MM.1S (cell line): ENCODE measurements at regions not wholly inside any gene's neighbourhood (a gene's known extent, or its start where the extent isn't known, plus 50 kb on each side); places are given as distances from the start of the nearest gene placed in this dataset.

Experiments used
- DNase-seq: peaks from one replicate; pipeline ENCODE4 v3.0.0-alpha.2; 2015
- H2AFZ ChIP-seq: fragments of 300-600 bp; sonication (generic); 2 replicates; pipeline ENCODE4 v1.6.0; 2016; ENCODE audit warnings: antibody characterized with exemption, low read length
- H3F3A ChIP-seq: fragments of 300-600 bp; sonication (generic); 2 replicates; pipeline ENCODE4 v1.6.1; 2016; ENCODE audit warnings: mild to moderate bottlenecking, antibody characterized with exemption, low read length, moderate library complexity, mixed read lengths; ENCODE audit not compliant: insufficient read depth
- H3K27ac ChIP-seq: fragments of 300-600 bp; sonication (generic); 2 replicates; pipeline ENCODE4 v1.5.1; 2016; ENCODE audit warnings: mild to moderate bottlenecking, low read length
- H3K27me3 ChIP-seq: fragments of 300-600 bp; sonication (generic); replicated peaks from 2 replicates; pipeline ENCODE4 v1.6.0; 2016; ENCODE audit warnings: low read length; ENCODE audit not compliant: insufficient read depth
- H3K36me3 ChIP-seq: fragments of 300-600 bp; sonication (generic); replicated peaks from 2 replicates; pipeline ENCODE4 v1.6.1; 2016; ENCODE audit warnings: mild to moderate bottlenecking, low read length, mixed read lengths; ENCODE audit not compliant: insufficient read depth
- H3K4me1 ChIP-seq: fragments of 300-600 bp; sonication (generic); 2 replicates; pipeline ENCODE4 v1.6.1; 2016; ENCODE audit warnings: low read length, mixed read lengths
- H3K4me2 ChIP-seq: fragments of 300-600 bp; sonication (generic); 2 replicates; pipeline ENCODE4 v1.6.0; 2016; ENCODE audit warnings: low read depth, low read length
- H3K4me3 ChIP-seq: fragments of 300-600 bp; sonication (generic); 2 replicates; pipeline ENCODE4 v1.5.1; 2016; ENCODE audit warnings: low read length, mixed read lengths
- H3K79me2 ChIP-seq: fragments of 300-600 bp; sonication (generic); 2 replicates; pipeline ENCODE4 v1.6.1; 2016; ENCODE audit warnings: mixed run types, low read length, mixed read lengths
- H3K9ac ChIP-seq: fragments of 300-600 bp; sonication (generic); 2 replicates; pipeline ENCODE4 v1.6.1; 2016; ENCODE audit warnings: low read length, mixed read lengths
- H3K9me2 ChIP-seq: fragments of 300-600 bp; sonication (generic); replicated peaks from 2 replicates; pipeline ENCODE4 v1.6.1; 2016; ENCODE audit warnings: mild to moderate bottlenecking, low read length, mixed read lengths; ENCODE audit not compliant: insufficient read depth
- H3K9me3 ChIP-seq: fragments of 300-600 bp; sonication (generic); replicated peaks from 2 replicates; pipeline ENCODE4 v1.6.1; 2016; ENCODE audit warnings: mild to moderate bottlenecking, low read length, mixed read lengths; ENCODE audit not compliant: insufficient read depth
- H4K20me1 ChIP-seq: fragments of 300-600 bp; sonication (generic); 2 replicates; pipeline ENCODE4 v1.6.1; 2016; ENCODE audit warnings: mild to moderate bottlenecking, low read length, moderate library complexity, mixed read lengths; ENCODE audit not compliant: insufficient read depth
- EZH2 ChIP-seq: fragments of 300-600 bp; sonication (generic); optimal IDR thresholded peaks from 2 replicates; pipeline ENCODE3; 2017; ENCODE audit warnings: low read depth, mild to moderate bottlenecking, antibody characterized with exemption, low read length, mixed read lengths
- EZH2phosphoT487 ChIP-seq: fragments of 300-600 bp; sonication (generic); IDR thresholded peaks from 2 replicates; pipeline ENCODE4 v1.6.1; 2018; ENCODE audit warnings: antibody characterized with exemption, low read length
- TF ChIP-seq, protein P1 (sequence below): fragments of 300-600 bp; sonication (generic); IDR thresholded peaks from 2 replicates; pipeline ENCODE4 v1.5.1; 2016; ENCODE audit warnings: antibody characterized with exemption, low read length, mixed read lengths

DNA sequence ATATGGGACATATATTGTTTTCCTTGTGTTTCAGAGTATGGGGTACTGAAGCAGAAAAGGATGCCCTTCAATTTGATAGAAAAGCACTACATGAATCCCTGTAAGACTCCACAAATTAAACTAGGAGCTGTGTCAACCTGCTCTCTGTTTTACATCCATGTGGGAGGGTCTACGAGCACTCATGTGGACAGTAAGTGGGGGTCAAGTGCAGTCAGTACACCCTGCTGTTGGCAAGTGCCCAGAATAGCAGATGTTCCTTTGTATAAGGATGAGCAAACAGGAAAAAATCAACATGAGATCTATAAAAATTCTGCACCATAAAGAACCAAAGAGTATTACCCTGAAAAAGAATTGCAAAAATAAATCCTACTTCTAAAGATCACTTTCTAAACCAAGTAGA lies 659.9 kb downstream of the SI start:
- Histone ChIP-seq H2AFZ (no peak overlapping the region), H3K9me3 (no peaks in the 10 kb centered on the region), H3K4me3 (no peak overlapping the region), H4K20me1 (no peaks in the 10 kb centered on the region), H3K4me2 (no peak overlapping the region), H3F3A (no peaks in the 10 kb centered on the region), H3K9ac (no peak overlapping the region), H3K36me3 (no peaks in the 10 kb centered on the region), H3K9me2 (no peaks in the 10 kb centered on the region), H3K79me2 (no peaks in the 10 kb centered on the region), H3K4me1 (no peaks in the 10 kb centered on the region), H3K27me3 (no peaks in the 10 kb centered on the region), H3K27ac (no peak overlapping the region)
- DNase-seq: no peak
- TF ChIP-seq EZH2: no peak

DNA sequence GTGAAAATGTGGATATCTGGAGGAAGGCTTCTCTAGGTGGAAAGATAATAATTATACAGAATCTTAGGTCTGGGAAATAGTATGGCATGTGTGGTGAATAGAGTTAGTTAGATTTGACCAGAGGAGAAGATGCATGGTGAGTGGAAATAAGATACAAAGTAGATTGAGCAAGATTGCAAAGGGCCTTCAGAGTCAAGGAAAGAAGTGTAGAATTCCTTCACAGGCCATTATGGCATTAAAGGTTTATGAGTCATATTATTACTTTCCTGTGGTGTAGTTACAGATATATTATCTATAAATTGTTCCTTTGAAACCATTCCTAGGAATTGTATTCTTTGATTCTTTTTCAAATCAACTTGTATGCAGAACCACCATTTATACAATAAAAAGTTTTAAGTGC lies 660.3 kb downstream of the SI start:
- DNase-seq: no peak
- H3K4me3 ChIP-seq: no peak overlapping the region
- no peaks in the 10 kb centered on the region for H3K4me1 ChIP-seq
- H4K20me1 ChIP-seq: no peaks in the 10 kb centered on the region
- no peaks in the 10 kb centered on the region for H3K79me2 ChIP-seq
- H3K9ac ChIP-seq: no peak overlapping the region
- H3F3A ChIP-seq: no peaks in the 10 kb centered on the region
- H3K36me3 ChIP-seq: no peaks in the 10 kb centered on the region
- H3K4me2 ChIP-seq: no peak overlapping the region
- H3K9me3 ChIP-seq: no peaks in the 10 kb centered on the region
- no peak for TF ChIP-seq EZH2phosphoT487
- TF ChIP-seq EZH2: no peak
- TF ChIP-seq, protein P1, sequence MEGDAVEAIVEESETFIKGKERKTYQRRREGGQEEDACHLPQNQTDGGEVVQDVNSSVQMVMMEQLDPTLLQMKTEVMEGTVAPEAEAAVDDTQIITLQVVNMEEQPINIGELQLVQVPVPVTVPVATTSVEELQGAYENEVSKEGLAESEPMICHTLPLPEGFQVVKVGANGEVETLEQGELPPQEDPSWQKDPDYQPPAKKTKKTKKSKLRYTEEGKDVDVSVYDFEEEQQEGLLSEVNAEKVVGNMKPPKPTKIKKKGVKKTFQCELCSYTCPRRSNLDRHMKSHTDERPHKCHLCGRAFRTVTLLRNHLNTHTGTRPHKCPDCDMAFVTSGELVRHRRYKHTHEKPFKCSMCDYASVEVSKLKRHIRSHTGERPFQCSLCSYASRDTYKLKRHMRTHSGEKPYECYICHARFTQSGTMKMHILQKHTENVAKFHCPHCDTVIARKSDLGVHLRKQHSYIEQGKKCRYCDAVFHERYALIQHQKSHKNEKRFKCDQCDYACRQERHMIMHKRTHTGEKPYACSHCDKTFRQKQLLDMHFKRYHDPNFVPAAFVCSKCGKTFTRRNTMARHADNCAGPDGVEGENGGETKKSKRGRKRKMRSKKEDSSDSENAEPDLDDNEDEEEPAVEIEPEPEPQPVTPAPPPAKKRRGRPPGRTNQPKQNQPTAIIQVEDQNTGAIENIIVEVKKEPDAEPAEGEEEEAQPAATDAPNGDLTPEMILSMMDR: no peak
- no peak overlapping the region for H3K27ac ChIP-seq
- H2AFZ ChIP-seq: no peak overlapping the region
- no peaks in the 10 kb centered on the region for H3K9me2 ChIP-seq
- no peaks in the 10 kb centered on the region for H3K27me3 ChIP-seq

DNA sequence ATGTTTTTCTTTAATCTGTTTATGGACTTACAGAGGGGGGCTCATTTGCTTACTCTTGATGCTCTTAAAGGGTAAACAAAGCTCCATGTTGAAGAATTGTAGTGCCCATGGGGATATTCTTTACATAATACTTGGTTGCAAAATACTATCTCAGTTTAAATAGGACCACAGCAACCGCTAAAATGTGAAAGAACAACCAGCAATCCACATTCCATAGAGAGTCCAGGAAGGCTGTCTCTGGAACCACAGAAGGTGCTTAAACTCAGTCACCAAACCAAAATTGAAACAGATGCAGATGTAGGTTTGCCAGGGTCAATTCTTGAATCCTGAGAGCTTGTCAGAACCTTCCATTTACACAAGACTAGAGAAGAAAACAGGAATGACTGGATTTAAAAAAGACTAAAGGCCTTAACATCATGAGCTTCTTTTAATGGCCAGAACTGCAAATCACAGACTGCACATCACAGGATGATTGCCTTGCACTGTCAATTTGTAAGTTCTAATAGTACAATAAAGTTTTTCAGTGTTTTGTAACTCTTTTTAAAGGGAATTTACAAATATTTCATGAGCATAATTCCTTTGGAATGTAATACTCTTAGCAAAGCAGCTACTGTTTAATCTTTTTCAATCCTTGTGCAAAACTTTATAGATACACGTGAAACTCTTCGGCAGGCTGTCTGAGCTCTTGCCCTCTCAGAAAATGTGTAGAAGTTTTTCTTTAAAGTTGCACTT lies 661.6 kb downstream of the SI start:
- no peaks in the 10 kb centered on the region for H3K79me2 ChIP-seq
- H3K27me3 ChIP-seq: no peaks in the 10 kb centered on the region
- TF ChIP-seq, protein P1: no peak
- TF ChIP-seq EZH2 (no peak), EZH2phosphoT487 (no peak)
- no peak overlapping the region for H3K9ac ChIP-seq
- H3K36me3 ChIP-seq: no peaks in the 10 kb centered on the region
- no peaks in the 10 kb centered on the region for H3K9me2 ChIP-seq
- H3K9me3 ChIP-seq: no peaks in the 10 kb centered on the region
- H3F3A ChIP-seq: no peaks in the 10 kb centered on the region
- no peak overlapping the region for H3K4me3 ChIP-seq
- no peaks in the 10 kb centered on the region for H3K4me1 ChIP-seq
- H3K27ac ChIP-seq: no peak overlapping the region
- no peak for DNase-seq
- H4K20me1 ChIP-seq: no peaks in the 10 kb centered on the region
- H3K4me2 ChIP-seq: no peak overlapping the region
- no peak overlapping the region for H2AFZ ChIP-seq

DNA sequence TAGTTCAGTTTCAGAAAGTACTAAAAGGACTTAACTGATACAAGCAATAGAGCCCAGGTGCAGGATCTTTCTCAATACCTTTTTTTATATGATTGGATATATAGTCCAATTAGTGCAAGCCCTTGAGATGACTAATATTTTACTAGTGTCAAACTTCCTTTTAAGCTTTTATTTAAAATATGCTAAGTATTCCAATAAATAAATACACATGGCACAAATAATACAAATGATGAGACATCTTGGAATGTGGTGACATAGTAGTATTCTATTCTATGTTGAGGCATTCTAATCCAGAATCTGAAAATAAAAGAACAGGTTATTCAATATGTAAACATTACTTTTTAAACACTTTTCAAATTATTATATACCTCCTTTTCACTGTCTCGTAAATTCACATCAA lies 670.0 kb downstream of the SI start:
- Histone ChIP-seq H3K79me2 (no peaks in the 10 kb centered on the region), H3K27ac (no peak overlapping the region), H3K9me2 (no peaks in the 10 kb centered on the region), H3K4me1 (no peaks in the 10 kb centered on the region), H3F3A (no peaks in the 10 kb centered on the region), H4K20me1 (no peaks in the 10 kb centered on the region), H3K9me3 (no peaks in the 10 kb centered on the region), H3K36me3 (no peaks in the 10 kb centered on the region), H3K9ac (no peak overlapping the region), H2AFZ (no peak overlapping the region), H3K4me3 (no peak overlapping the region), H3K4me2 (no peak overlapping the region), H3K27me3 (no peaks in the 10 kb centered on the region)
- DNase-seq: no peak
- TF ChIP-seq EZH2 (no peak), EZH2phosphoT487 (no peak)
- TF ChIP-seq, protein P1: no peak
